Psoas muscle (tissue), 7 donors: ENCODE measurements at regions not wholly inside any gene's neighbourhood (a gene's known extent, or its start where the extent isn't known, plus 50 kb on each side); places are given as distances from the start of the nearest gene placed in this dataset.
"Not testable (repeated sequence)": the region's sequence is repeated elsewhere in the genome, so short reads cannot be mapped to it uniquely, and the experiment has no call there.

ENCODE experiments used
- ATAC-seq, 4 donors: fragments of 200-7000 bp; cut with Tn5 transposase; one replicate each; pipeline ENCODE4 v1.9.1; 2020; ENCODE audit warnings: moderate library complexity in 3 of 4, mild to moderate bottlenecking in 2 of 4
- DNase-seq, 2 donors: peaks; one replicate each; pipeline ENCODE4 v3.0.0-alpha.2; 2020
- H3K27ac ChIP-seq: fragments of 200-600 bp; one replicate; pipeline ENCODE4 v1.8.0; 2022
- H3K27me3 ChIP-seq, 3 donors: fragments of 200-600 bp in 1 of 3; one replicate each; pipeline versions ENCODE4 v1.6.1 to v1.8.0; 2013 to 2022; ENCODE audit warnings: low read length in 2 of 3, mild to moderate bottlenecking in 2 of 3, moderate library complexity in 1 of 3; ENCODE audit not compliant: insufficient read depth in 3 of 3
- H3K36me3 ChIP-seq, 2 donors: fragments of 200-600 bp in 1 of 2; one replicate each; pipeline versions ENCODE4 v1.6.1 to v1.8.0; 2013 to 2022; ENCODE audit warnings: low read depth in 1 of 2, mild to moderate bottlenecking in 1 of 2, moderate library complexity in 1 of 2; ENCODE audit not compliant: insufficient read depth in 1 of 2
- H3K4me1 ChIP-seq: fragments of 200-600 bp; one replicate; pipeline ENCODE4 v1.8.0; 2022
- H3K4me3 ChIP-seq: fragments of 200-600 bp; one replicate; pipeline ENCODE4 v1.8.0; 2022; ENCODE audit warnings: mild to moderate bottlenecking
- H3K9me3 ChIP-seq: fragments of 200-600 bp; one replicate; pipeline ENCODE4 v1.8.0; 2022
- CTCF ChIP-seq: fragments of 200-600 bp; IDR thresholded peaks from one replicate; pipeline ENCODE4 v1.8.0; 2022; ENCODE audit warnings: antibody characterized with exemption
- WGBS, 3 donors: extraction: QIAGEN DNeasy Blood & Tissue Kit; methylation state at CpG; one replicate each; pipeline versions ENCODE4 v1.1.6 to v1.1.7; 2013; 5-methylcytosine and 5-hydroxymethylcytosine counted together
- intact Hi-C, 2 donors: fragments of 100-400 bp; cut with DNase I; formaldehyde crosslinking; loops; one replicate each; pipeline versions ENCODE4 v1.11.0 to v1.14.2; 2022
- donor health status: healthy with polysubstance abuse.
- donor health status: DM: no; HTN: no; CAD: no; lungs with moderate emphysema.
- donor health status: Bipolar disorder and iron deficiency.
- donor health status: healthy.
- donor health status: DM: yes; HTN: yes; CAD: no.
- donor health status: DM: no; HTN: no; CAD: no.
- donor health status: DM: yes; HTN: yes; CAD: no.

DNA sequence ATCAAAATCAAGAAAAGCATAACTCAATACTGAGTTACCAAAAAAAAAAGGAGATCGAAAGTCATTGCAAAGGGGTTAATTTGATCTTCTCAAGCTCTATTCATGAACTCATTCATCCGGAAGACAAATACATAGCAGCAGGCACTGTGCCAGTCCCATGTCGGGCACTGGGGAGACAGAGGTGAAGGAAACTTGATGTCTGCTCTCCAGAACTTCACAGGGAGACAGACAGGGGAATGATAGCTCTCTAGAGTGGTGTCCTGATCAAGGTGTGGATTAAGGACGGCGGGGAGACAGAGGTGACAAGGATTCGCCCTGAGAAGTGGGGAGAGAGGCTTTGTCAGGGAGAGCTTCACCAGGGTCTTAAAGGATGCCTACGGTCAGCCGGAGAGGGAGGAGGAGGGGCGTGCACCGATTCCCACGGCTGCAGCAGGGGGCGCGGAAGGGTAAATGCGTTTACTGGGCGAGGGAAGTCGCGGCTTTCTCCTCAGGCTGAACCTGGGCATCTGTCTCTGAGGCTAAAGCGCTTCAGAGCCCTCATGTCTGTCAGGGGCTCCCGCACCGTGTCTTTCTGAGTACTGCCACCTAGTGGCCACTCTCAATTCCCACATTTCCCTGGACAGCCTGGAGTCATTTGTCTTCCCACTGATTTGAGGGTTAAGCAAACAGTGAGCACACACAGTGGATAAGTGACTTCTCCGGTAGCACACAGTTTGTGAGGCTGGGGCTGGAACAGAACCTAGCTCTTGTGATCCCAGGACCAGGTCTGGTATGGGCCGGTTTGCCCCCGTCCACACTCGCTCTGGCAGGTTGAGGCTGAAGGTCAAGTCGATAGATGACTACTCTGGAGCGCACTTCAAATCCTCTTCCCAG is 152.8 kb downstream of the TENT5C start:
- no peaks in the 10 kb centered on the region for H3K9me3 ChIP-seq
- no peak overlapping the region for H3K27ac ChIP-seq
- whole genome bisulfite sequencing, 3 donors: 16 to 19% (median 17%) methylated on average over 24 to 26 of the region's 26 CpGs
- TF ChIP-seq CTCF: peak; percentile 90
- no peaks in the 10 kb centered on the region for H3K36me3 ChIP-seq
- intact Hi-C loops: loop anchor here (2.0 to 10.0 kb wide), 6 partner anchors 134 to 246 kb away; partner anchors contain the start of gene TENT5C (in 1 of the 2)
- H3K4me1 ChIP-seq: peaks cover 4% of the 10 kb centered on the region
- peak; percentile 92 to 96 (median 94) for ATAC-seq
- peak overlapping the region; percentile 67 for H3K4me3 ChIP-seq
- peak; percentile 58 to 69 for DNase-seq
- H3K27me3 ChIP-seq: no peaks in the 10 kb centered on the region

- WGBS, 3 donors: 63 to 74% (median 63%) methylated on average over 1 of the region's 1 CpG
- Histone ChIP-seq H3K4me1 (peaks cover 4% of the 10 kb centered on the region), H3K27me3 (no peaks in the 10 kb centered on the region), H3K4me3 (no peak overlapping the region), H3K9me3 (no peaks in the 10 kb centered on the region), H3K36me3 (no peaks in the 10 kb centered on the region), H3K27ac (no peak overlapping the region)
- intact Hi-C loops: loop anchor here (2.0 to 10.0 kb wide), 6 partner anchors 135 to 247 kb away; partner anchors contain the start of gene TENT5C (in 1 of the 2)
- TF ChIP-seq CTCF: no peak
- ATAC-seq (no peak), DNase-seq (no peak)
Observed at GRCh38 chr1:117759535-117759934, 153.7 kb downstream of the TENT5C start.

DNA sequence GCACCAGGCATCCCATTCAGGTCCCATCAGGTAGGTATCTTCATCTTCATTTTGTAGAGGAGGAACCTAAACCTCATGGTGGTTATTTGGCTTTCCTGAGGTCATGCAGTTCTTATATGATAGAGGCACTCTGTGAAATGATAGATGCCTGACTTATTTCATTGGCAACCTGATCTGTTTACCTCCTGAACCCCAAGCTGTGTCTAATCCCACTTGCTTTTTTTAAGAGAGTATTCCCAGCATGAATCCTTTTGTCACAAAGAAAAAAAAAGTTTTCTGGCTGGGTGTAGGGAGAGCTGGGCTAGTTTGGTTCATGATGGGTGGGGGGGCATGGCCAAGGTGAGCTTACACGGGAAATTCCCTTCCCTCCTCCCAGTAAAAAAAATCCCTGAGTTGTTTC is 154.2 kb downstream of the TENT5C start:
- Histone ChIP-seq H3K27me3 (no peaks in the 10 kb centered on the region), H3K4me1 (peaks cover 4% of the 10 kb centered on the region), H3K4me3 (no peak overlapping the region), H3K9me3 (no peaks in the 10 kb centered on the region), H3K36me3 (no peaks in the 10 kb centered on the region), H3K27ac (no peak overlapping the region)
- no peak for TF ChIP-seq CTCF
- DNase-seq: no peak
- intact Hi-C loops: no loop called here
- 39 to 72% (median 54%) methylated on average over 1 of the region's 1 CpG for WGBS, 3 donors
- no peak for ATAC-seq

- Histone ChIP-seq H3K27me3 (no peaks in the 10 kb centered on the region), H3K4me1 (peaks cover 4% of the 10 kb centered on the region), H3K4me3 (no peak overlapping the region), H3K36me3 (no peaks in the 10 kb centered on the region), H3K27ac (no peak overlapping the region), H3K9me3 (no peaks in the 10 kb centered on the region)
- WGBS, 3 donors: 56 to 69% (median 61%) methylated on average over 2 of the region's 2 CpGs
- TF ChIP-seq CTCF: no peak
- intact Hi-C loops: no loop called here
- ATAC-seq (no peak), DNase-seq (no peak)
Observed at GRCh38 chr1:117760485-117760884, 154.6 kb downstream of the TENT5C start.

DNA sequence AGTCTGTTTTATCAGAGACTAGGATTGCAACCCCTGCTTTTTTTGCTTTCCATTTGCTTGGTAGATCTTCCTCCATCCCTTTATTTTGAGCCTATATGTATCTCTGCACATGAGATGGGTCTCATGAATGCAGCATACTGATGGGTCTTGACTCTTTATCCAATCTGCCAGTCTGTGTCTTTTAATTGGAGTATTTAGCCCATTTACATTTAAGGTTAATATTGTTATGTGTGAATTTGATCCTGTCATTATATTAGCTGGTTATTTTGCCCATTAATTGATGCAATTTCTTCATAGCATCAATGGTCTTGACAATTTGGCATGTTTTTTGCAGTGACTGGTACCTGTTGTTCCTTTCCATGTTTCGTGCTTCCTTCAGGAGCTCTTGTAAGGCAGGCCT is 161.7 kb downstream of the GDAP2 start:
- peaks cover 17% of the 10 kb centered on the region for H3K9me3 ChIP-seq
- 74 to 83% (median 77%) methylated on average over 1 of the region's 1 CpG for WGBS, 3 donors
- not testable (repeated sequence) for H3K36me3 ChIP-seq

More for the DNA sequence above, 161.7 kb downstream of the GDAP2 start:
- intact Hi-C loops, H3K27me3 ChIP-seq, ATAC-seq, DNase-seq, H3K4me1 ChIP-seq, H3K27ac ChIP-seq, H3K4me3 ChIP-seq: not testable (repeated sequence)
